DND-41 (cell line): ENCODE measurements at regions not wholly inside any gene's neighbourhood (a gene's known extent, or its start where the extent isn't known, plus 50 kb on each side); places are given as distances from the start of the nearest gene placed in this dataset.
A peak's percentile ranks its signal among the peaks of the same experiment; 100 is the strongest.
"Not testable (repeated sequence)": the region's sequence is repeated elsewhere in the genome, so short reads cannot be mapped to it uniquely, and the experiment has no call there.

Experiments
- ATAC-seq: fragments of 200-7000 bp; cut with Tn5 transposase; 3 replicates; pipeline ENCODE4 v1.9.1; 2021; ENCODE audit warnings: low read depth; ENCODE audit not compliant: insufficient read depth
- DNase-seq: peaks from one replicate; pipeline ENCODE4 v3.0.0-alpha.2; 2020
- H2AFZ ChIP-seq: 2 replicates; pipeline ENCODE4 v1.6.0; 2012; ENCODE audit warnings: low read depth, low read length
- H3K27ac ChIP-seq: 2 replicates; pipeline ENCODE4 v1.5.1; 2012; ENCODE audit warnings: low read length, inconsistent platforms
- H3K27me3 ChIP-seq: fragments of 200-600 bp; sonication (generic); 2 replicates; pipeline ENCODE4 v1.6.0; 2012; ENCODE audit warnings: low read length, mild to moderate bottlenecking, inconsistent platforms; ENCODE audit not compliant: insufficient read depth, poor library complexity
- H3K36me3 ChIP-seq: 2 replicates; pipeline ENCODE4 v1.5.1; 2012; ENCODE audit warnings: low read length, inconsistent platforms; ENCODE audit not compliant: insufficient read depth
- H3K4me1 ChIP-seq: 2 replicates; pipeline ENCODE4 v1.5.1; 2012; ENCODE audit warnings: mild to moderate bottlenecking, low read length; ENCODE audit not compliant: insufficient read depth
- H3K4me2 ChIP-seq: 2 replicates; pipeline ENCODE4 v1.6.0; 2012; ENCODE audit warnings: mild to moderate bottlenecking, moderate library complexity, low read length, inconsistent platforms; ENCODE audit not compliant: insufficient read depth
- H3K4me3 ChIP-seq, 2 experiments: fragments of 200-600 bp in 1 of 2; shearing (Covaris generic) in 1 of 2; 2 replicates each; pipeline ENCODE4 v1.5.1; 2012 to 2016; ENCODE audit warnings: inconsistent platforms in 2 of 2, low read length in 2 of 2, mild to moderate bottlenecking in 2 of 2, low read depth in 1 of 2, moderate library complexity in 1 of 2
- H3K79me2 ChIP-seq: 2 replicates; pipeline ENCODE4 v1.6.0; 2012; ENCODE audit warnings: low read length, inconsistent platforms; ENCODE audit not compliant: insufficient read depth
- H3K9ac ChIP-seq: 2 replicates; pipeline ENCODE4 v1.6.0; 2012; ENCODE audit warnings: low read depth, mild to moderate bottlenecking, inconsistent platforms, low read length, moderate library complexity
- H3K9me3 ChIP-seq: 2 replicates; pipeline ENCODE4 v1.5.1; 2012; ENCODE audit warnings: low read length, moderate library complexity, mild to moderate bottlenecking, inconsistent platforms; ENCODE audit not compliant: insufficient read depth, severe bottlenecking
- H4K20me1 ChIP-seq: 2 replicates; pipeline ENCODE4 v1.6.0; 2012; ENCODE audit warnings: low read length; ENCODE audit not compliant: insufficient read depth
- CTCF ChIP-seq: IDR thresholded peaks from 2 replicates; pipeline ENCODE4 v1.5.1; 2012; ENCODE audit warnings: borderline replicate concordance, low read length, moderate library complexity, mild to moderate bottlenecking; ENCODE audit not compliant: poor library complexity, severe bottlenecking; ENCODE audit errors: extremely low read depth
- EZH2 ChIP-seq: IDR thresholded peaks from 3 replicates; pipeline ENCODE4 v1.6.1; 2012; ENCODE audit warnings: borderline replicate concordance, low read depth, mild to moderate bottlenecking, moderate library complexity, low read length, inconsistent platforms; ENCODE audit not compliant: severe bottlenecking

GRCh38 chr14:89469210-89470198 lies 52.5 kb upstream of the FOXN3 start:
- no peaks in the 10 kb centered on the region for H4K20me1 ChIP-seq
- peak overlapping the region; percentile 15; the same call in 1 of the 2 replicates for H3K27ac ChIP-seq
- H3K9me3 ChIP-seq: no peaks in the 10 kb centered on the region
- no peaks in the 10 kb centered on the region for H3K36me3 ChIP-seq
- TF ChIP-seq EZH2: no peak
- TF ChIP-seq CTCF: no peak
- ATAC-seq (no peak), DNase-seq (no peak)
- H3K4me3 ChIP-seq: no peak overlapping the region
- no peak overlapping the region for H3K9ac ChIP-seq
- H3K79me2 ChIP-seq: 0 out of 2 replicates have a peak, but pooled peaks cover 3% of the 10 kb centered on the region
- no peak overlapping the region for H3K4me2 ChIP-seq
- no peaks in the 10 kb centered on the region for H3K27me3 ChIP-seq
- no peak overlapping the region for H2AFZ ChIP-seq
- H3K4me1 ChIP-seq: peaks cover 26% of the 10 kb centered on the region

DNA sequence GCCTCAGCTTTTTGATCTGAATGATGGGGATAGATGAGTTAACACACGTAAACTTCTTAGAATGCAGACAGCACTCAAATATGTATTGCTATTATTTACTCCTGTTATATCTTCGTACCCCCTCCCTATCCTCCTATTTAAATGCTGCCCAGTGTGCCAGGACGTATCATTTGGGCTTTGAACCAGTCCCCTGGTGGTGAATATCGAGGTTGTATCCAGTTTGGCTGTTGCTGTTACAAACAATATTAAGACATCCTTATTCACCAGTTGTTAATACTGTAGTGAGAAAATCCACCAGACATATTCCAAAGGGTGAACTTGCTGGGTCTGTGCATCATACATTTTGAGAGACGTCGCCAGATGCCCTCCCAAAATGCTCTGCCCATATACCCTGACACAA lies 51.5 kb upstream of the FOXN3 start:
- Histone ChIP-seq H3K79me2 (0 out of 2 replicates have a peak, but pooled peaks cover 3% of the 10 kb centered on the region), H3K9ac (no peak overlapping the region), H3K36me3 (no peaks in the 10 kb centered on the region), H3K27me3 (no peaks in the 10 kb centered on the region), H3K4me2 (no peak overlapping the region), H3K9me3 (no peaks in the 10 kb centered on the region), H3K27ac (peak overlapping the region; percentile 17; the same call in 1 of the 2 replicates), H4K20me1 (no peaks in the 10 kb centered on the region), H2AFZ (no peak overlapping the region), H3K4me1 (peaks cover 26% of the 10 kb centered on the region), H3K4me3 (no peak overlapping the region)
- no peak for TF ChIP-seq EZH2
- peak; percentile 6 for TF ChIP-seq CTCF
- ATAC-seq (no peak), DNase-seq (no peak)

GRCh38 chr14:89468030-89468429 lies 51.0 kb upstream of the FOXN3 start:
- not testable (repeated sequence) for H4K20me1 ChIP-seq, H3K27me3 ChIP-seq, H3K9ac ChIP-seq, H2AFZ ChIP-seq, ATAC-seq, H3K9me3 ChIP-seq, H3K4me3 ChIP-seq, H3K36me3 ChIP-seq, H3K4me2 ChIP-seq, DNase-seq, H3K79me2 ChIP-seq
- H3K27ac ChIP-seq: peak overlapping the region; percentile 17; the same call in 1 of the 2 replicates
- H3K4me1 ChIP-seq: peaks cover 26% of the 10 kb centered on the region

DNA sequence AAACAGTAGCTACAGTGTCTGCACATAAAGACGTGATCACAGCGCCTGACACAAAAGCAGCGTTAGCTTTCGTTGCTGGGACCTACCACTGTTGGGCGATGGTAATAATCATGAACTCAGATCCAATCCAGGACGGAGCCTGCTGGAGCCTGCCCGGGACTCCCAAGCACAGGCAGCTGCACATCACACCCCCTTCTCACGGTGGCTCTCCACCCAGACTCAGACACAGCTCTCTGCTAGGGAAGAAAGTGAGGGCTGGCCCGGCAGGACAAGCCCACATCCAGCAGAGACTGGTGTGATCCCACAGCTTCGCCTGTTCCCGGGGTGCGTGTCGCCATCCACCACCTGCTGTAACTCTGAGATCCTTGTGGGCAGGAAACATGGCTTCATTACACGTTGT lies 49.9 kb upstream of the FOXN3 start:
- H3K36me3 ChIP-seq: no peaks in the 10 kb centered on the region
- H3K9me3 ChIP-seq: no peaks in the 10 kb centered on the region
- TF ChIP-seq EZH2 (no peak), CTCF (no peak)
- no peak overlapping the region for H3K4me2 ChIP-seq
- 0 out of 2 replicates have a peak, but pooled peaks cover 3% of the 10 kb centered on the region for H3K79me2 ChIP-seq
- no peak overlapping the region for H3K4me3 ChIP-seq
- no peaks in the 10 kb centered on the region for H3K27me3 ChIP-seq
- H3K9ac ChIP-seq: peak overlapping the region; percentile 15; the same call in 1 of the 2 replicates
- no peaks in the 10 kb centered on the region for H4K20me1 ChIP-seq
- ATAC-seq: peak; percentile 77
- no peak overlapping the region for H2AFZ ChIP-seq
- peaks cover 26% of the 10 kb centered on the region for H3K4me1 ChIP-seq
- peak; percentile 73 for DNase-seq
- H3K27ac ChIP-seq: peak overlapping the region; percentile 74
